ENCODE measurements at regions not wholly inside any gene's neighbourhood (a gene's known extent, or its start where the extent isn't known, plus 50 kb on each side); places are given as distances from the start of the nearest gene placed in this dataset.

- Mint-ChIP-seq H3K4me3 (no peak overlapping the region), H3K9me3 (no peaks in the 10 kb centered on the region), H3K27ac (no peak overlapping the region), H3K36me3 (ENCODE audit: low read depth) (no peaks in the 10 kb centered on the region), H3K27me3 (peaks cover 2% of the 10 kb centered on the region), H3K4me1 (ENCODE audit: low read depth) (no peaks in the 10 kb centered on the region)
- ChIA-PET CTCF (no interaction called here), POLR2A (no interaction called here)
- no peak for TF ChIP-seq CTCF (IDR thresholded peaks at IDR 0.05)
- intact Hi-C loops (cut with micrococcal nuclease): no loop called here
- no peak for ATAC-seq
- DNase-seq: no peak
Measured at GRCh38 chr9:30757723-30758122, 1626.7 kb upstream of the ACO1 start.

- H3K9me3 Mint-ChIP-seq: no peaks in the 10 kb centered on the region
- ATAC-seq (no peak), DNase-seq (no peak)
- no peak overlapping the region for H3K27ac Mint-ChIP-seq
- POLR2A ChIA-PET: no interaction called here
- TF ChIP-seq CTCF (IDR thresholded peaks at IDR 0.05): no peak
- intact Hi-C loops (cut with micrococcal nuclease): no loop called here
- H3K4me3 Mint-ChIP-seq: no peak overlapping the region
- H3K27me3 Mint-ChIP-seq: no peaks in the 10 kb centered on the region
- no peaks in the 10 kb centered on the region for H3K4me1 Mint-ChIP-seq (ENCODE audit: low read depth)
- CTCF ChIA-PET: no interaction called here
- no peaks in the 10 kb centered on the region for H3K36me3 Mint-ChIP-seq (ENCODE audit: low read depth)
Measured at GRCh38 chr9:30758726-30759446, 1625.6 kb upstream of the ACO1 start.

DNA sequence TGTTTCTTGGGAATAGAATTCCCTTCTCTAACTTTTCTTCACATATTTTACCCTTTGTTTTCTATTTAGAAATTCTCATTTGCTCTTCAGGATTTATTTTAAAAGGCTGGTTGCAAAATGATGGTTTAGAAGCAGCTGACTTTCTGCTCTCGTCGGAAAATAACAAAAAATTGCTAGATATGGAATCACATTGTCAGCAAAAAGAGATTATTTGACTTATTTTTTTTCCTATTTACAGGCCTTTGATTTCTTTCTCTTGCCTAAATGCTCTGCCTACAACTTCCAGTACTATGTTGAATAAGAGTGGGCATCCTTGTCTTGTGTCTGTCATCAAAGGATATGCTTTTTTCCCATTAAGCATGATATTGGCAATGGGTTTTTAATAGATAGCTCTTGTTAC lies 1619.1 kb upstream of the ACO1 start:
- ATAC-seq (no peak), DNase-seq (no peak)
- intact Hi-C loops (cut with micrococcal nuclease): no loop called here
- Mint-ChIP-seq H3K27ac (no peak overlapping the region), H3K36me3 (ENCODE audit: low read depth) (no peaks in the 10 kb centered on the region), H3K9me3 (no peaks in the 10 kb centered on the region), H3K27me3 (no peaks in the 10 kb centered on the region), H3K4me3 (no peak overlapping the region), H3K4me1 (ENCODE audit: low read depth) (no peaks in the 10 kb centered on the region)
- TF ChIP-seq CTCF (IDR thresholded peaks at IDR 0.05): no peak
- CTCF ChIA-PET: no interaction called here
- POLR2A ChIA-PET: no interaction called here

DNA sequence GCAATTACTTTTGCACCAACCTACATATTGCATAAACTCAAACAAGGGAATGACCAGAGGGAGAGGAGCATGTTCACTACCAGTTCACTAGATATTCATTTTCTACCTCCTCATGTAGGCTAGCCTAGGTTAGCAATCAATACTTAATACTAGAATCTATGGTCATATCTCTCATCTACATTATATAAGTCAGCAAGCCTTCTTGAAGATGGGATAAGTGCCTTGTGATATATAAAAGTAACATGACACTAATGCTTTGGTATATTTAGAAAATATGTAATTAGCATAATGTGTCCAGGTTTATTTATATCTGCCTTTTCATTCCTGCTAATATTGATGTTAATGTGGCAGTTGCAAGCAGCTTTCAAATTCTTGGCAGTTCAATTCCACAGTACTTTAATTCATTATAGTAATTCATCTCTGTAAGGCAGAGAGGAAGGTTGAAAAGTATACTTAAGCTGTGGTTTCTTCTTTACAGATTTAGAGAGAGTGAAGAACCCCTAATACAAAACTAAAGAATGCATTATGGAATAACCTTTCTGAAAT lies 1613.2 kb upstream of the ACO1 start:
- intact Hi-C loops (cut with micrococcal nuclease): no loop called here
- Mint-ChIP-seq H3K4me3 (no peak overlapping the region), H3K4me1 (ENCODE audit: low read depth) (no peaks in the 10 kb centered on the region), H3K27ac (no peak overlapping the region), H3K36me3 (ENCODE audit: low read depth) (no peaks in the 10 kb centered on the region), H3K9me3 (no peaks in the 10 kb centered on the region), H3K27me3 (no peaks in the 10 kb centered on the region)
- CTCF ChIA-PET: no interaction called here
- ATAC-seq (no peak), DNase-seq (no peak)
- POLR2A ChIA-PET: no interaction called here
- no peak for TF ChIP-seq CTCF (IDR thresholded peaks at IDR 0.05)

- no peak for DNase-seq
- intact Hi-C loops (cut with micrococcal nuclease): no loop called here
- no peaks in the 10 kb centered on the region for H3K36me3 Mint-ChIP-seq (ENCODE audit: low read depth)
- H3K27me3 Mint-ChIP-seq: no peaks in the 10 kb centered on the region
- ATAC-seq: no peak
- H3K9me3 Mint-ChIP-seq: no peaks in the 10 kb centered on the region
- no peak overlapping the region for H3K4me3 Mint-ChIP-seq
- no peaks in the 10 kb centered on the region for H3K4me1 Mint-ChIP-seq (ENCODE audit: low read depth)
- no peak for TF ChIP-seq CTCF (IDR thresholded peaks at IDR 0.05)
- ChIA-PET CTCF (interaction anchor here (0.7 kb wide), 1 partner anchor 18 kb away, joined by 4 read pairs; no protein-coding TSS in a partner anchor), POLR2A (no interaction called here)
- no peak overlapping the region for H3K27ac Mint-ChIP-seq
Measured at GRCh38 chr9:30771760-30772159, 1612.7 kb upstream of the ACO1 start.
